ENCODE measurements at regions not wholly inside any gene's neighbourhood (a gene's known extent, or its start where the extent isn't known, plus 50 kb on each side); places are given as distances from the start of the nearest gene placed in this dataset.

GRCh38 chr2:200172521-200172920 is 134.0 kb upstream of the SPATS2L start:
- TF ChIP-seq, protein P1, sequence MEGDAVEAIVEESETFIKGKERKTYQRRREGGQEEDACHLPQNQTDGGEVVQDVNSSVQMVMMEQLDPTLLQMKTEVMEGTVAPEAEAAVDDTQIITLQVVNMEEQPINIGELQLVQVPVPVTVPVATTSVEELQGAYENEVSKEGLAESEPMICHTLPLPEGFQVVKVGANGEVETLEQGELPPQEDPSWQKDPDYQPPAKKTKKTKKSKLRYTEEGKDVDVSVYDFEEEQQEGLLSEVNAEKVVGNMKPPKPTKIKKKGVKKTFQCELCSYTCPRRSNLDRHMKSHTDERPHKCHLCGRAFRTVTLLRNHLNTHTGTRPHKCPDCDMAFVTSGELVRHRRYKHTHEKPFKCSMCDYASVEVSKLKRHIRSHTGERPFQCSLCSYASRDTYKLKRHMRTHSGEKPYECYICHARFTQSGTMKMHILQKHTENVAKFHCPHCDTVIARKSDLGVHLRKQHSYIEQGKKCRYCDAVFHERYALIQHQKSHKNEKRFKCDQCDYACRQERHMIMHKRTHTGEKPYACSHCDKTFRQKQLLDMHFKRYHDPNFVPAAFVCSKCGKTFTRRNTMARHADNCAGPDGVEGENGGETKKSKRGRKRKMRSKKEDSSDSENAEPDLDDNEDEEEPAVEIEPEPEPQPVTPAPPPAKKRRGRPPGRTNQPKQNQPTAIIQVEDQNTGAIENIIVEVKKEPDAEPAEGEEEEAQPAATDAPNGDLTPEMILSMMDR (IDR thresholded peaks at IDR 0.05), result no peak
- TF ChIP-seq POLR2AphosphoS5 (IDR thresholded peaks at IDR 0.05) (no peak), EP300 (IDR thresholded peaks at IDR 0.05; ENCODE audit: low read depth) (no peak)

All from transverse colon (tissue), 4 donors.